IMR-90 (cell line): ENCODE measurements at regions not wholly inside any gene's neighbourhood (a gene's known extent, or its start where the extent isn't known, plus 50 kb on each side); places are given as distances from the start of the nearest gene placed in this dataset.

ENCODE experiments used
- BHLHE40 ChIP-seq: fragments of 150-350 bp; IDR thresholded peaks from 2 replicates; pipeline ENCODE4 v1.6.1; 2016; ENCODE audit warnings: mild to moderate bottlenecking, low read depth, low read length
- CEBPB ChIP-seq: IDR thresholded peaks from 2 replicates; pipeline ENCODE4 v1.6.1; 2012; ENCODE audit warnings: low read depth, low read length, improper control_type of control experiment
- MAFK ChIP-seq: IDR thresholded peaks from 2 replicates; pipeline ENCODE4 v1.6.1; 2012; ENCODE audit warnings: low read depth, low read length, improper control_type of control experiment
- MAZ ChIP-seq: IDR thresholded peaks from 2 replicates; pipeline ENCODE4 v1.6.1; 2012; ENCODE audit warnings: low read depth, mild to moderate bottlenecking, low read length, improper control_type of control experiment, moderate library complexity, borderline replicate concordance
- POLR2A ChIP-seq: IDR thresholded peaks from 2 replicates; pipeline ENCODE4 v1.6.1; 2012; ENCODE audit warnings: mild to moderate bottlenecking, low read depth, low read length
- RAD21 ChIP-seq: IDR thresholded peaks from 2 replicates; pipeline ENCODE4 v1.6.1; 2012; ENCODE audit warnings: low read length, improper control_type of control experiment
- RCOR1 ChIP-seq: IDR thresholded peaks from 2 replicates; pipeline ENCODE4 v1.6.1; 2012; ENCODE audit warnings: mild to moderate bottlenecking, low read length, improper control_type of control experiment; ENCODE audit not compliant: insufficient replicate concordance
- RFX5 ChIP-seq: IDR thresholded peaks from 2 replicates; pipeline ENCODE4 v1.8.0; 2012; ENCODE audit warnings: low read depth, mild to moderate bottlenecking, low read length, moderate library complexity
- SMC3 ChIP-seq: fragments of 150-350 bp; IDR thresholded peaks from 2 replicates; pipeline ENCODE4 v1.6.1; 2016; ENCODE audit warnings: low read depth, mild to moderate bottlenecking, antibody characterized with exemption, low read length, moderate library complexity
- TF ChIP-seq, protein P1 (sequence below): conservative IDR thresholded peaks from 2 replicates; pipeline ENCODE4 v1.5.1; 2012; ENCODE audit warnings: mild to moderate bottlenecking, low read depth, low read length, improper control_type of control experiment
- TF ChIP-seq, protein P2 (sequence below): fragments of 150-350 bp; IDR thresholded peaks from 2 replicates; pipeline ENCODE4 v1.6.1; 2017; ENCODE audit warnings: mild to moderate bottlenecking, antibody characterized with exemption, low read length, low read depth
- TF ChIP-seq, protein P3 (sequence below): fragments of 150-350 bp; IDR thresholded peaks from 2 replicates; pipeline ENCODE4 v1.6.1; 2016; ENCODE audit warnings: low read depth, mild to moderate bottlenecking, low read length, moderate library complexity, borderline replicate concordance

DNA sequence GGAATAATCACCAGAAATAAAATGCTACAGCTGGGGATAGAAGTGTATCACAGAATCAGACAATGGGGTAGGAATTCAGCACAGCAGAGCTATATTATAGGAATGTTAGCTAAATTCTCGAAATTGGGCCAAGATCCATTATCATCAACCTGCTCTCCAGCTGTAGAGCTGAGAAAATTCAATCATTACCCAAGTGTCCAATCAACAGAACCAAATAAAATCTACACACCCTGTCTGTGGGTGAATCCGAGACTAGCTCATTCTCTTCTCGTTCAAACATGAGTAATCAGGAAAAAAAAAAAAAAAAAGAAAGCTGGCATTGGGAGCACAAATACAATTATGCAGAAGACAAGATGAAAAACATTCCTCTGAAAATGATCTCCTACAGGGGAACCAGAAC lies 119.2 kb downstream of the CDC7 start:
- TF ChIP-seq, protein P1, sequence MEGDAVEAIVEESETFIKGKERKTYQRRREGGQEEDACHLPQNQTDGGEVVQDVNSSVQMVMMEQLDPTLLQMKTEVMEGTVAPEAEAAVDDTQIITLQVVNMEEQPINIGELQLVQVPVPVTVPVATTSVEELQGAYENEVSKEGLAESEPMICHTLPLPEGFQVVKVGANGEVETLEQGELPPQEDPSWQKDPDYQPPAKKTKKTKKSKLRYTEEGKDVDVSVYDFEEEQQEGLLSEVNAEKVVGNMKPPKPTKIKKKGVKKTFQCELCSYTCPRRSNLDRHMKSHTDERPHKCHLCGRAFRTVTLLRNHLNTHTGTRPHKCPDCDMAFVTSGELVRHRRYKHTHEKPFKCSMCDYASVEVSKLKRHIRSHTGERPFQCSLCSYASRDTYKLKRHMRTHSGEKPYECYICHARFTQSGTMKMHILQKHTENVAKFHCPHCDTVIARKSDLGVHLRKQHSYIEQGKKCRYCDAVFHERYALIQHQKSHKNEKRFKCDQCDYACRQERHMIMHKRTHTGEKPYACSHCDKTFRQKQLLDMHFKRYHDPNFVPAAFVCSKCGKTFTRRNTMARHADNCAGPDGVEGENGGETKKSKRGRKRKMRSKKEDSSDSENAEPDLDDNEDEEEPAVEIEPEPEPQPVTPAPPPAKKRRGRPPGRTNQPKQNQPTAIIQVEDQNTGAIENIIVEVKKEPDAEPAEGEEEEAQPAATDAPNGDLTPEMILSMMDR = no peak
- TF ChIP-seq SMC3 = no peak
- TF ChIP-seq, protein P2, sequence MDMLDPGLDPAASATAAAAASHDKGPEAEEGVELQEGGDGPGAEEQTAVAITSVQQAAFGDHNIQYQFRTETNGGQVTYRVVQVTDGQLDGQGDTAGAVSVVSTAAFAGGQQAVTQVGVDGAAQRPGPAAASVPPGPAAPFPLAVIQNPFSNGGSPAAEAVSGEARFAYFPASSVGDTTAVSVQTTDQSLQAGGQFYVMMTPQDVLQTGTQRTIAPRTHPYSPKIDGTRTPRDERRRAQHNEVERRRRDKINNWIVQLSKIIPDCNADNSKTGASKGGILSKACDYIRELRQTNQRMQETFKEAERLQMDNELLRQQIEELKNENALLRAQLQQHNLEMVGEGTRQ = no peak
- no peak for TF ChIP-seq MAZ
- no peak for TF ChIP-seq POLR2A
- TF ChIP-seq CEBPB = no peak
- TF ChIP-seq, protein P3, sequence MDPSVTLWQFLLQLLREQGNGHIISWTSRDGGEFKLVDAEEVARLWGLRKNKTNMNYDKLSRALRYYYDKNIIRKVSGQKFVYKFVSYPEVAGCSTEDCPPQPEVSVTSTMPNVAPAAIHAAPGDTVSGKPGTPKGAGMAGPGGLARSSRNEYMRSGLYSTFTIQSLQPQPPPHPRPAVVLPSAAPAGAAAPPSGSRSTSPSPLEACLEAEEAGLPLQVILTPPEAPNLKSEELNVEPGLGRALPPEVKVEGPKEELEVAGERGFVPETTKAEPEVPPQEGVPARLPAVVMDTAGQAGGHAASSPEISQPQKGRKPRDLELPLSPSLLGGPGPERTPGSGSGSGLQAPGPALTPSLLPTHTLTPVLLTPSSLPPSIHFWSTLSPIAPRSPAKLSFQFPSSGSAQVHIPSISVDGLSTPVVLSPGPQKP = no peak
- no peak for TF ChIP-seq RAD21
- TF ChIP-seq RFX5 = no peak
- TF ChIP-seq MAFK = no peak
- no peak for TF ChIP-seq BHLHE40
- TF ChIP-seq RCOR1 = no peak
